ENCODE measurements at regions not wholly inside any gene's neighbourhood (a gene's known extent, or its start where the extent isn't known, plus 50 kb on each side); places are given as distances from the start of the nearest gene placed in this dataset.
A peak's percentile ranks its signal among the peaks of the same experiment; 100 is the strongest.
"Not testable (repeated sequence)": the region's sequence is repeated elsewhere in the genome, so short reads cannot be mapped to it uniquely, and the experiment has no call there.

GRCh38 chr1:54474310-54475251 is 68.4 kb upstream of the SSBP3 start:
- no peak for DNase-seq (ENCODE audit: low read depth)

DNA sequence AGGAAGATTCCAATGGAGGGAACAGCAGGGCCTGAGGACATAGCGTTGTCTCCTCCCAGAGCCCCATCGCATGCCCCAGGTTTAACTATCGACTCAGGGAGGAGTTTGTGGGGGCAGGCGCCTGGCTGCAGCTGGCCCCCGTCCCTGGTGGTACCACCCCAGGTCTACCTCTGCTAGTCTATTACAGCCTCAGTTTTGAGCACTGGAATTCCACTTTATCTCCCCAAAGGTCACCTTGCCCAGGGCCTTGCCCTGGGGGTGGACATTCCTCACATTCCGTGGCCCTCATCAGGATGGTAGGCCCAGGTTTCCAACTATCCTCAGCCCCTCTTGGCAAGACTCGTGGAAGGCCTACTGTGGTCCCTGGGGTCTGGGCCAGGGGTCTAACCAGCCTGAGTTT is 65.4 kb upstream of the SSBP3 start:
- no peak for DNase-seq (ENCODE audit: low read depth)

DNA sequence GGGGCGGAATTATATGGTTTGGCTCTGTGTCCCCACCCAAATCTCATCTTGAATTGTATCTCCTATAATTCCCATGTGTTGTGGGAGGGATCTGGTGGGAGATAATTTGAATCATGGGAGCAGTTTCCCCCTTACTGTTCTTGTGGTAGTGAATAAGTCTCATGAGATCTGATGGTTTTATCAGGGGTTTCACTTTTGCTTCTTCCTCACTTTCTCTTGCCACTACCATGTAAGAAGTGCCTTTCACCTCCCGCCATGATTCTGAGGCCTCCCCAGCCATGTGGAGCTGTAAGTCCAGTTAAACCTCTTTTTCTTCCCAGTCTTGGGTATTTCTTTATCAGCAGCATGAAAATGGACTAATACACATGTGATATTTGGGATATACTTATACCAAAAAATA is 63.2 kb upstream of the SSBP3 start:
- DNase-seq (ENCODE audit: low read depth), result not testable (repeated sequence)

GRCh38 chr1:54468288-54469084 is 62.3 kb upstream of the SSBP3 start:
- not testable (repeated sequence) for DNase-seq (ENCODE audit: low read depth)

GRCh38 chr1:54465351-54465811 is 59.2 kb upstream of the SSBP3 start:
- no peak for DNase-seq (ENCODE audit: low read depth)

DNA sequence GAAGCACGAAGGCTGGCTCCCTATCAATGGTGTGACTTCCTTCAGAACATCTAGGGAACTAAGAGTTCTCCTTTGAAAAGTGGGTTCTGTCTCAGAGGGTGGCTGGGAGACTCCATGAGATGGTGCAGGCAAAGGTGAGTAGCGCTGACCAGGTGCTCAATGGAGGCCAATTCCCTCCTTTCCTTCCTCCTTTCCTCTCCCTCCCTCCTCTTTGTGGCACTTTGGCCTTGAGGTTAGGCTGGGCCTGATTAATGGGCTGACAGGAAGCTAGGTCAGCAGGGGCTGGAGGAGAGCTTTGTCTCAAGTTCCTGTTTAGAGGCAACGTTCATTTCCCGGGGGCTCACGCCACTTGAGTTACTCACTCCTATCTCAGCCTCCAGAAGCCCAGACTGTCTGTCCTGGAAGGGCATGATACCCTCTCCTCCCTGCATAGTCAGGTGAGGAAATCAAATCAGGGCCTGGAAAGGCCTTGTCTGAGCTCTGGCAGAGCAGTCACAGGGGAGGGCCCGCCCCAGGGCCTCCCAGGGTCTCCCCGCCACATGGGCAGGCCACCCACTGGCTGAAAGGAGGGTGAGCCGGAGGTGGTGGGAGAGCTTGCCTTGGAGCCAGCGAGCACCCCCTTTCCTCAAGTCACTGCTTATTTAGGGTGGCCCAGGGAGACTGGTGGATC is 58.4 kb upstream of the SSBP3 start:
- DNase-seq (ENCODE audit: low read depth), result no peak

DNA sequence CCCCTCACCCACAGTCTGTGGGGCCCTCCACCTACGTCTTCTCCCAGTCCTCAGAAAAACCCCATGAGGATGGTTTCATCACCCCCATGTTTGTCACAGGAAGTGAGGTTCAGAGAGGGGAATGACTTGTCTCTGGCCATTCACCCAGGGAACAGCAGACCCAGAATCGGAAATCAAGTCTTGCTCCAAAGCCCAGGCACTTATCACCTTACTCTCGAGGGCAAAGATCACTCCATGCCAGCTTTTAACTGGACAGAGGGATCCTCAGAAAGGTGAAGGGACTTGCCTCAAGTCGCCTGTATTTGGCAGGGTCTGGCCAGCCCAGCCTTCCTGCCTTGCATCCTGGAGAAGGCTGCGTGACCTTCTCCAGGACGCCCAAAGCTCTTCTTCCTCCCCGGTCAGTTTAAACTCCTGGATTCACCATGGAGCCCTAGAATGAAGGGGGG is 57.9 kb upstream of the SSBP3 start:
- DNase-seq (ENCODE audit: low read depth), result no peak

GRCh38 chr1:54463259-54464030 is 57.3 kb upstream of the SSBP3 start:
- DNase-seq (ENCODE audit: low read depth), result no peak

DNA sequence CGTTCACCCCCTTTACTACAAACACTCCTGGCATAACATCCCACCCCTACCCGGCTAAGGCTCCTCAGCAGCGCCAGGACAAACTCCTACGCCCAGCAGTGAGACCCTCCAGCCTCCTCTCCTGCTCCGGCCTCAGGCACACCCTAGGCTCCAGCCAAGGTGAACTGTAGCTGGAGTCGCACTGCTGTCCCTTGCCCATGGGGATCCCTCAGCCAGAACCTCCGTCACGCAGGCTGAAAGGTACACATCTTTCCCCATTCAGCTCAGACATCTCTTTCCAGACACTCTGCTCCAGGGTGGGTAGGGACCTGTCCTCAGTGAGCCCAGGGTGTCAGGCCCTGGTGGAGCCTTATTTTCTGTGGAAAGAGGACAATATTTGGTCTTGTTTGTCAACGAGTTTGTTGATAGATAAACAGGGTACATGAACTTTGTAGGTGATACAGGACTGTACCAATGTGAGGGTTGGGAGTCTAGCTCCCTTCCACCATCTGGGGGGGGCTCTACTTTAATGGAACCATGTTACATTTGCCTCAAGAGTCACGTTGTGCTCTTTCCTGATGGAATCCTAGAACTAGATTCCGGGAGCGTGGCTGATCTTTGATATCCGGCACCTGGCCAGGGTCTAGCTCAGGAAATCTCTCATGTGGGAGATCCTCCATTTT is 56.5 kb upstream of the SSBP3 start:
- no peak for DNase-seq (ENCODE audit: low read depth)

GRCh38 chr1:54461731-54462596 is 55.8 kb upstream of the SSBP3 start:
- DNase-seq (ENCODE audit: low read depth), result no peak

GRCh38 chr1:54460861-54461387 is 54.7 kb upstream of the SSBP3 start:
- DNase-seq (ENCODE audit: low read depth), result no peak

GRCh38 chr1:54460351-54460750 is 54.2 kb upstream of the SSBP3 start:
- peak; percentile 25 for DNase-seq (ENCODE audit: low read depth)

- DNase-seq (ENCODE audit: low read depth), result no peak
Measured at GRCh38 chr1:54459726-54460191, 53.6 kb upstream of the SSBP3 start.

DNA sequence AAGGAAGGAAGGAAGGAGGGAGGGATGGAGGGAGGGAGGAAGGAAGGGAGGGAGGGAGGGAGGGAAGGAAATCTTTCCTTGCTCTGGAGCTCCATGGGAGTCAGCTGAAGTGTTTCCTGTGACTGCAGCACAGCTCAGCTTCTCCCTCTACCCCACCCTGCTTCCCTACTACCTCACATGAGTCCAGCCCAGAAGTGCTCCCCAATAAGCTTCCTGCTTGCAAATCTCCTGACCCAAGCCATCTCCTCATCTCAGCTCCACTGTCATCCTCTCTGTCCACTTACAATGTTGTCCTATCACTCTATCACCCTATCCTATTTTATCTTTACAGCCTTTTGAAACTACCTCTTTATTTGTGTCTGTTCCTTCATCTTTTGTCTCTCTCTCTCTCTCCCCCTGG is 52.9 kb upstream of the SSBP3 start:
- no peak for DNase-seq (ENCODE audit: low read depth)

DNA sequence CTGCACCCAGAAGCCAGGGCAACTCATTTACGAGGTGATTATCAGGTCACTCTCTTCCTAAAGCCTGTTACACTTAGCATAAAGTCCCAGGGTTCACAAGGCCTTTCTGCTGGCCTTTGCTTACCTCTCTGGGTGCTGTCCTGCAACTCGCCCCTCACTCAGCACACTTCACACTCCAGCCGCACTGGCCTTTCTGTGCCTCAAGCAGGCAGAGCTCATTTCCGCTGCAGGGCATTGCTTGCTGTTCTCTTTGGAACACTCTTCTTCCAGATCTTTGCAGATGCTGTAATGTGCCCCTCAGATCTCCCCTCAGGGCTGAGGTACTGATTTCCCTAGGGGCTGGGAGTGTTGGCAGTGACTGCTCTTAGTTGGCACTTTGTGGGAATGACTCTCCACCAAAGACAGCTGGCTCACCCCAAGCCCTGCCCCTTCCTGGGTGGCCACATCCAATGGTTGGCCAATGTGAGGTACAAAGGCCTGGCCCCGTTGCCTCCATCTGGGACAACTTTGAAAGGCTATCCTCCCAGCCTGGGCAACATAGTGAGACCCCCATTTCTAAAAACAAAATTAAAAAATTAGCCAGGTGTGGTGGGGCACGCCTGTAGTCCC is 50.8 kb upstream of the SSBP3 start:
- no peak for DNase-seq (ENCODE audit: low read depth)

GRCh38 chr1:54456361-54456760 is 50.2 kb upstream of the SSBP3 start:
- no peak for DNase-seq (ENCODE audit: low read depth)
